A673 (cell line): ENCODE measurements at regions not wholly inside any gene's neighbourhood (a gene's known extent, or its start where the extent isn't known, plus 50 kb on each side); places are given as distances from the start of the nearest gene placed in this dataset.

Experiments used
- BruUV-seq: library from RNA; stranded (reverse); fragments of 400-500 nt; replicated peaks from 2 replicates; lab custom pipeline; 2021; lab: Mats Ljungman, UMichigan
- CTCF ChIA-PET: fragments of 300-600 bp; sonication (Branson Sonifier 250); formaldehyde crosslinking; loops from one replicate; lab custom pipeline; 2022; ENCODE audit warnings: antibody characterized with exemption; lab: Charles Lee
- POLR2A ChIA-PET: fragments of 300-600 bp; sonication (Branson Sonifier 250); formaldehyde crosslinking; loops from one replicate; lab custom pipeline; 2022; ENCODE audit warnings: antibody characterized with exemption; ENCODE audit not compliant: low non-redundant PET; lab: Charles Lee
- DNase-seq: peaks from one replicate; pipeline ENCODE4 v3.0.0-alpha.2; 2015; ENCODE audit warnings: low spot score
- H3K27ac ChIP-seq: fragments of 200-600 bp; sonication (generic); 2 replicates; pipeline ENCODE4 v1.5.1; 2016; ENCODE audit warnings: mixed run types, low read depth, mild to moderate bottlenecking, mixed read lengths, antibody characterized with exemption, low read length; ENCODE audit not compliant: poor library complexity, severe bottlenecking
- H3K27me3 ChIP-seq: fragments of 200-600 bp; sonication (generic); replicated peaks from 2 replicates; pipeline ENCODE4 v1.6.1; 2017; ENCODE audit warnings: mixed run types, low read depth, mild to moderate bottlenecking, mixed read lengths, antibody characterized with exemption, low read length; ENCODE audit not compliant: insufficient read depth, poor library complexity
- H3K36me3 ChIP-seq: fragments of 200-600 bp; sonication (generic); 2 replicates; pipeline ENCODE4 v1.6.1; 2016; ENCODE audit warnings: mixed run types, mild to moderate bottlenecking, mixed read lengths, antibody characterized with exemption, low read length; ENCODE audit not compliant: insufficient read depth, poor library complexity, severe bottlenecking
- H3K4me1 ChIP-seq: fragments of 200-600 bp; sonication (generic); 2 replicates; pipeline ENCODE4 v1.6.1; 2017; ENCODE audit warnings: mixed run types, mild to moderate bottlenecking, mixed read lengths, antibody characterized with exemption, low read length; ENCODE audit not compliant: insufficient read depth, poor library complexity, severe bottlenecking
- H3K4me3 ChIP-seq: fragments of 200-600 bp; sonication (generic); 2 replicates; pipeline ENCODE4 v1.5.1; 2016; ENCODE audit warnings: low read depth, mixed run types, mild to moderate bottlenecking, mixed read lengths, low read length; ENCODE audit not compliant: poor library complexity, severe bottlenecking
- H3K9me3 ChIP-seq: fragments of 200-600 bp; sonication (generic); 2 replicates; pipeline ENCODE4 v1.6.1; 2016; ENCODE audit warnings: mixed run types, low read depth, mild to moderate bottlenecking, mixed read lengths, antibody characterized with exemption, low read length; ENCODE audit not compliant: poor library complexity, severe bottlenecking
- CTCF ChIP-seq: fragments of 300-800, 200-600 bp; sonication (generic); conservative IDR thresholded peaks from 2 replicates; pipeline ENCODE4 v1.5.1; 2017; ENCODE audit warnings: low read depth, mild to moderate bottlenecking, antibody characterized with exemption, low read length, moderate library complexity, mixed read lengths
- EZH2 ChIP-seq: fragments of 200-600 bp; sonication (generic); IDR thresholded peaks from 2 replicates; pipeline ENCODE4 v1.6.1; 2017; ENCODE audit warnings: borderline replicate concordance, low read depth, mild to moderate bottlenecking, mixed read lengths, antibody characterized with exemption, low read length; ENCODE audit not compliant: poor library complexity, severe bottlenecking
- intact Hi-C: fragments of 100-400 bp; cut with micrococcal nuclease; formaldehyde crosslinking; loops from one replicate; pipeline ENCODE4 v1.10.0; 2022; ENCODE audit not compliant: unreplicated experiment

DNA sequence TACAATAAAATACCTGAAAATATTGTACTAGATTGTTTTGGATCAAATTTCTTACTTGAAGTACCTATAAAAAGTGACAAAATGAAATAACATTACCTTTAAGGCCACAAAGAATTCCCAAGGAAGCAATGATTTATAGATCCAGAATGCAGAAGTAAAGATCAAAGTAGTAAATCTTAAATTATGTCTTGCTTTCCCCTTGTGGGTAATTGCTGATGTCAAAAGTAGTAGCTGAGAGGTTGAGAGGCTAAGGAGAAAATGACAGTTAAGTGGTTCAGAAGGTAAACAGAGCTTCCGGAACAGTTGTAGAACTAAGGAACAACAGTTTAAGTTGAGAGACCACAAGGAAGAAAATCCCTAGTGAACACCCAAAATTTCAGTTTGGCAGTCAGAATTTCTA is 358.3 kb downstream of the GABRG1 start:
- no peaks in the 10 kb centered on the region for H3K4me1 ChIP-seq

DNA sequence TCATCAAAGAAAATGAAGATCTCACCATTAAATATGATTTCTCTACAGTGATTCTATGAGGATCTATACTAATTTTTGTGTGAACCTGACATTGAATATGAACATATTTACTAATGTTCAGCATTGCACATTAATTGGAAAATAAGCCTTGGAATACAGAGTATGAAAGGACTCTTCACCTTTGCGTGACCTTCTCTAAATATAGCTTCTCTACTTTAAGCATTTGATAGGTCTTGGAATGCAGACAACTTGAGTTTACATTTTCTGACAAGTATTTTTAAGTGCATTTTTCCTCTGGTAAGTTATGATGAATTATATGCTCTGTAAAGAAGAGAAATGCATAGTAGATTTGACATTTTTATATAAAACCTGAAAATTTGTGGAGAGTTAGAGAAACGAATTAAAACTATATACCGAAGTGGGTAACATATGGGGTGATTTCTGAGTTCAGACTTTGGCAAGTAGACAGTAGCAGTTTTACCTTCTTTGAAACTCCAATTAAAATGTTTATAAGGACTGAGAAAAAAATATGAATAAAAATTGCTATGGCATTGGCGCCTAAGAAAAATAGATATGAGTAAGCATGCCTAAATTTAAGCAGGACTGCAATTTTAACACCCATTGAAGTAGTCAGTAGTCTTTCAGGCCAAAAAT is 371.9 kb downstream of the GABRG1 start:
- no peak for TF ChIP-seq EZH2
- TF ChIP-seq CTCF = no peak
- intact Hi-C loops = no loop called here
- CTCF ChIA-PET = no interaction called here

More for the DNA sequence above, 358.3 kb downstream of the GABRG1 start:
- CTCF ChIA-PET = no interaction called here
- Histone ChIP-seq H3K27ac (no peak overlapping the region), H3K27me3 (no peaks in the 10 kb centered on the region), H3K4me3 (no peak overlapping the region), H3K9me3 (no peaks in the 10 kb centered on the region), H3K36me3 (no peaks in the 10 kb centered on the region)
- POLR2A ChIA-PET = no interaction called here
- no TSS peak for BruUV-seq
- TF ChIP-seq CTCF (no peak), EZH2 (no peak)
- no peak for DNase-seq
- intact Hi-C loops = no loop called here

GRCh38 chr4:45750721-45751120 is 373.1 kb downstream of the GABRG1 start:
- Histone ChIP-seq H3K4me3 (no peak overlapping the region), H3K27me3 (no peaks in the 10 kb centered on the region), H3K4me1 (no peaks in the 10 kb centered on the region), H3K9me3 (no peaks in the 10 kb centered on the region), H3K36me3 (no peaks in the 10 kb centered on the region), H3K27ac (no peak overlapping the region)
- intact Hi-C loops = no loop called here
- no TSS peak for BruUV-seq
- TF ChIP-seq CTCF (no peak), EZH2 (no peak)
- ChIA-PET CTCF (no interaction called here), POLR2A (no interaction called here)
- no peak for DNase-seq

More for the DNA sequence above, 371.9 kb downstream of the GABRG1 start:
- no peaks in the 10 kb centered on the region for H3K4me1 ChIP-seq
- H3K9me3 ChIP-seq = no peaks in the 10 kb centered on the region
- no TSS peak for BruUV-seq
- no peaks in the 10 kb centered on the region for H3K36me3 ChIP-seq
- no peaks in the 10 kb centered on the region for H3K27me3 ChIP-seq
- no peak overlapping the region for H3K4me3 ChIP-seq
- POLR2A ChIA-PET = no interaction called here
- H3K27ac ChIP-seq = no peak overlapping the region
- DNase-seq = no peak
